Panc1 (cell line): ENCODE measurements at regions not wholly inside any gene's neighbourhood (a gene's known extent, or its start where the extent isn't known, plus 50 kb on each side); places are given as distances from the start of the nearest gene placed in this dataset.

Experiments
- ATAC-seq: fragments of 200-7000 bp; cut with Tn5 transposase; 2 replicates; pipeline ENCODE4 v1.9.1; 2020; ENCODE audit warnings: mild to moderate bottlenecking, moderate library complexity
- BruUV-seq: library from RNA; stranded (reverse); fragments of 400-500 nt; replicated peaks from 2 replicates; lab custom pipeline; 2021; lab: Mats Ljungman, UMichigan
- CTCF ChIA-PET: fragments of 300-600 bp; sonication (Branson Sonifier 250); formaldehyde crosslinking; loops from one replicate; lab custom pipeline; 2022; ENCODE audit warnings: antibody characterized with exemption; lab: Charles Lee
- POLR2A ChIA-PET: fragments of 300-600 bp; sonication (Branson Sonifier 250); formaldehyde crosslinking; loops from one replicate; lab custom pipeline; 2022; ENCODE audit warnings: antibody characterized with exemption; lab: Charles Lee
- DNase-seq: peaks from one replicate; pipeline ENCODE4 v3.0.0-alpha.2; 2010; ENCODE audit warnings: low read depth, low spot score
- H3K27ac ChIP-seq: 2 replicates; pipeline ENCODE4 v1.5.1; 2011; ENCODE audit warnings: mild to moderate bottlenecking, low read length, inconsistent platforms
- H3K27me3 ChIP-seq: fragments of 200-500 bp; sonication (Bioruptor generic); 2 replicates; pipeline ENCODE4 v1.6.0; 2014; ENCODE audit warnings: low read length, inconsistent platforms; ENCODE audit not compliant: control insufficient read depth, insufficient read depth
- H3K36me3 ChIP-seq: fragments of 200-500 bp; sonication (Bioruptor generic); 2 replicates; pipeline ENCODE4 v1.5.1; 2014; ENCODE audit warnings: inconsistent platforms, mild to moderate bottlenecking, low read length, moderate library complexity; ENCODE audit not compliant: control insufficient read depth, insufficient read depth
- H3K4me1 ChIP-seq: 2 replicates; pipeline ENCODE4 v1.5.1; 2011; ENCODE audit warnings: inconsistent platforms, mild to moderate bottlenecking, low read length, moderate library complexity; ENCODE audit not compliant: control insufficient read depth, insufficient read depth
- H3K4me3 ChIP-seq, 2 experiments: 2 replicates each; pipeline ENCODE4 v1.5.1; 2011 to 2012; ENCODE audit warnings: low read depth in 2 of 2, low read length in 2 of 2, mild to moderate bottlenecking in 2 of 2, inconsistent platforms in 1 of 2, moderate library complexity in 1 of 2
- H3K9me3 ChIP-seq: fragments of 200-500 bp; sonication (Bioruptor generic); 2 replicates; pipeline ENCODE4 v1.5.1; 2014; ENCODE audit warnings: low read depth, mild to moderate bottlenecking, inconsistent platforms, low read length, moderate library complexity; ENCODE audit not compliant: control insufficient read depth, insufficient read depth
- POLR2AphosphoS5 ChIP-seq: IDR thresholded peaks from 2 replicates; pipeline ENCODE4 v1.6.1; 2012; ENCODE audit warnings: mild to moderate bottlenecking, low read depth, low read length, moderate library complexity
- SIN3A ChIP-seq: IDR thresholded peaks from 2 replicates; pipeline ENCODE4 v1.6.1; 2012; ENCODE audit warnings: low read depth, mild to moderate bottlenecking, low read length, moderate library complexity, borderline replicate concordance; ENCODE audit not compliant: insufficient read depth
- TCF7L2 ChIP-seq: IDR thresholded peaks from 2 replicates; pipeline ENCODE4 v1.6.1; 2011; ENCODE audit warnings: mild to moderate bottlenecking, low read depth, low read length, inconsistent platforms
- in situ Hi-C: cut with HindIII; loops from 2 replicates; pipeline ENCODE4 v1.10.0; 2016; ENCODE audit warnings: low sequenced_read_pairs, low pct_unique_long_range_greater_than_20kb
- intact Hi-C: fragments of 100-400 bp; cut with micrococcal nuclease; formaldehyde crosslinking; loops from one replicate; pipeline ENCODE4 v1.10.0; 2022; ENCODE audit not compliant: unreplicated experiment
- TF ChIP-seq, protein P1 (sequence below), 2 experiments: IDR thresholded peaks; 2 replicates each; pipeline ENCODE4 v1.6.1; 2011 to 2012; ENCODE audit warnings: low read depth in 2 of 2, control low read depth in 1 of 2, low read length in 1 of 2, mild to moderate bottlenecking in 1 of 2, moderate library complexity in 1 of 2; ENCODE audit not compliant: insufficient read depth in 1 of 2
- TF ChIP-seq, protein P2 (sequence below): fragments of 450-650 bp; IDR thresholded peaks from 2 replicates; pipeline ENCODE4 v1.5.1; 2017; ENCODE audit warnings: mild to moderate bottlenecking

DNA sequence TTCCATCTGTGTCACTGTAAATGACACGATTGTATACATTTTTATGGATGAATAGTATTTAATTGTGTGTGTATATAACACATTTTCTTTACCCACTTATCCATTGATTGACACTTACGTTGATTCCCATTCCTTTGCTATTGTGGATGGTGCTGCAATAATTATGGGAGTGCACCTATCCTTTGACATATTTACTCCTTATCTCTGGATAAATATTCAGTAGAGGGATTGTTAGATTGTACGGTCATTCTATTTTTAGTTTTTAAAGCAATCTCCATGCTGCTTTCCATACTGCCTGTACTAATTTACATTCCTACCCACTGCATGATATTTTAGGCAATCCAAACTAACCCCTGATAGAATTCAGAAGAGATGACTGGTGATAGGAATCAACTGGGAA lies 980.1 kb downstream of the FSTL5 start:
- in situ Hi-C loops (no loop called here), intact Hi-C loops (no loop called here)
- BruUV-seq = no TSS peak
- Histone ChIP-seq H3K27ac (no peak overlapping the region), H3K27me3 (no peaks in the 10 kb centered on the region), H3K4me3 (no peak overlapping the region), H3K9me3 (no peaks in the 10 kb centered on the region), H3K36me3 (no peaks in the 10 kb centered on the region), H3K4me1 (no peaks in the 10 kb centered on the region)
- ChIA-PET POLR2A (no interaction called here), CTCF (no interaction called here)
- ATAC-seq (no peak), DNase-seq (no peak)
- TF ChIP-seq, protein P1, sequence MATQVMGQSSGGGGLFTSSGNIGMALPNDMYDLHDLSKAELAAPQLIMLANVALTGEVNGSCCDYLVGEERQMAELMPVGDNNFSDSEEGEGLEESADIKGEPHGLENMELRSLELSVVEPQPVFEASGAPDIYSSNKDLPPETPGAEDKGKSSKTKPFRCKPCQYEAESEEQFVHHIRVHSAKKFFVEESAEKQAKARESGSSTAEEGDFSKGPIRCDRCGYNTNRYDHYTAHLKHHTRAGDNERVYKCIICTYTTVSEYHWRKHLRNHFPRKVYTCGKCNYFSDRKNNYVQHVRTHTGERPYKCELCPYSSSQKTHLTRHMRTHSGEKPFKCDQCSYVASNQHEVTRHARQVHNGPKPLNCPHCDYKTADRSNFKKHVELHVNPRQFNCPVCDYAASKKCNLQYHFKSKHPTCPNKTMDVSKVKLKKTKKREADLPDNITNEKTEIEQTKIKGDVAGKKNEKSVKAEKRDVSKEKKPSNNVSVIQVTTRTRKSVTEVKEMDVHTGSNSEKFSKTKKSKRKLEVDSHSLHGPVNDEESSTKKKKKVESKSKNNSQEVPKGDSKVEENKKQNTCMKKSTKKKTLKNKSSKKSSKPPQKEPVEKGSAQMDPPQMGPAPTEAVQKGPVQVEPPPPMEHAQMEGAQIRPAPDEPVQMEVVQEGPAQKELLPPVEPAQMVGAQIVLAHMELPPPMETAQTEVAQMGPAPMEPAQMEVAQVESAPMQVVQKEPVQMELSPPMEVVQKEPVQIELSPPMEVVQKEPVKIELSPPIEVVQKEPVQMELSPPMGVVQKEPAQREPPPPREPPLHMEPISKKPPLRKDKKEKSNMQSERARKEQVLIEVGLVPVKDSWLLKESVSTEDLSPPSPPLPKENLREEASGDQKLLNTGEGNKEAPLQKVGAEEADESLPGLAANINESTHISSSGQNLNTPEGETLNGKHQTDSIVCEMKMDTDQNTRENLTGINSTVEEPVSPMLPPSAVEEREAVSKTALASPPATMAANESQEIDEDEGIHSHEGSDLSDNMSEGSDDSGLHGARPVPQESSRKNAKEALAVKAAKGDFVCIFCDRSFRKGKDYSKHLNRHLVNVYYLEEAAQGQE (IDR thresholded peaks at IDR 0.05; ENCODE audit: insufficient read depth in 1 of 2, low read depth in 2 of 2, low read length in 1 of 2) = no peak
- no peak for TF ChIP-seq POLR2AphosphoS5
- no peak for TF ChIP-seq SIN3A
- TF ChIP-seq, protein P2, sequence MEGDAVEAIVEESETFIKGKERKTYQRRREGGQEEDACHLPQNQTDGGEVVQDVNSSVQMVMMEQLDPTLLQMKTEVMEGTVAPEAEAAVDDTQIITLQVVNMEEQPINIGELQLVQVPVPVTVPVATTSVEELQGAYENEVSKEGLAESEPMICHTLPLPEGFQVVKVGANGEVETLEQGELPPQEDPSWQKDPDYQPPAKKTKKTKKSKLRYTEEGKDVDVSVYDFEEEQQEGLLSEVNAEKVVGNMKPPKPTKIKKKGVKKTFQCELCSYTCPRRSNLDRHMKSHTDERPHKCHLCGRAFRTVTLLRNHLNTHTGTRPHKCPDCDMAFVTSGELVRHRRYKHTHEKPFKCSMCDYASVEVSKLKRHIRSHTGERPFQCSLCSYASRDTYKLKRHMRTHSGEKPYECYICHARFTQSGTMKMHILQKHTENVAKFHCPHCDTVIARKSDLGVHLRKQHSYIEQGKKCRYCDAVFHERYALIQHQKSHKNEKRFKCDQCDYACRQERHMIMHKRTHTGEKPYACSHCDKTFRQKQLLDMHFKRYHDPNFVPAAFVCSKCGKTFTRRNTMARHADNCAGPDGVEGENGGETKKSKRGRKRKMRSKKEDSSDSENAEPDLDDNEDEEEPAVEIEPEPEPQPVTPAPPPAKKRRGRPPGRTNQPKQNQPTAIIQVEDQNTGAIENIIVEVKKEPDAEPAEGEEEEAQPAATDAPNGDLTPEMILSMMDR = no peak
- TF ChIP-seq TCF7L2 = no peak

DNA sequence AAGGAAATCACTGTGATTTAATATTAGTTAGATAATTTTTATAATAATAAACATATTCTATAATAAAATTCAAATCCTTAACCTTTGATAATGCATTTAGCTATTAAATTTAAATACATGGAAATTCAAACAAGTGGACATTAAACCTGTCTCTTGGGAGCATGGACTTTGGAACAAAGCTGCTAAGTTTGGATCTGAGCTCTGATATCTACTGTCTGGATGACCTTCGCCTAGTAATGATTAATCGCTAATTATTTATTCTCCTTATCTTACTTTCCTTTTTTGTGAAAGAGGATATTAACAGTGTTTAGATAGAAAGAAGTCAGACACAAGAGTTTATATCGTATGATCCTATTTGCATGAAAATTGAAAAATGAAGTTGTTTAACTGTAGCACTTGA lies 980.9 kb downstream of the FSTL5 start:
- BruUV-seq = no TSS peak
- H3K4me3 ChIP-seq = no peak overlapping the region
- no peak for DNase-seq
- H3K27ac ChIP-seq = no peak overlapping the region
- in situ Hi-C loops = no loop called here
- no peak for TF ChIP-seq SIN3A
- no peak for TF ChIP-seq TCF7L2
- TF ChIP-seq, protein P1 (IDR thresholded peaks at IDR 0.05; ENCODE audit: insufficient read depth in 1 of 2, low read depth in 2 of 2, low read length in 1 of 2) = no peak
- TF ChIP-seq, protein P2 = no peak
- no peak for TF ChIP-seq POLR2AphosphoS5
- ATAC-seq = no peak
- H3K9me3 ChIP-seq = no peaks in the 10 kb centered on the region
- intact Hi-C loops = no loop called here
- CTCF ChIA-PET = no interaction called here
- H3K27me3 ChIP-seq = no peaks in the 10 kb centered on the region
- POLR2A ChIA-PET = no interaction called here
- H3K4me1 ChIP-seq = no peaks in the 10 kb centered on the region
- no peaks in the 10 kb centered on the region for H3K36me3 ChIP-seq
